Astrocyte of the hippocampus (primary cell): ENCODE measurements at regions not wholly inside any gene's neighbourhood (a gene's known extent, or its start where the extent isn't known, plus 50 kb on each side); places are given as distances from the start of the nearest gene placed in this dataset.
A peak's percentile ranks its signal among the peaks of the same experiment; 100 is the strongest.

Experiments
- DNase-seq: peaks from one replicate; pipeline ENCODE4 v3.0.0; 2011; ENCODE audit warnings: low read depth, low spot score

- no peak for DNase-seq
These were observed 419.6 kb downstream of the MED13L start for GRCh38 chr12:115857923-115858322.

GRCh38 chr12:115857160-115857920 lies 420.2 kb downstream of the MED13L start:
- peak; percentile 13 for DNase-seq

- DNase-seq: no peak
These were observed 425.4 kb downstream of the MED13L start for GRCh38 chr12:115852054-115852453.

GRCh38 chr12:115850957-115851356 lies 426.5 kb downstream of the MED13L start:
- no peak for DNase-seq

- DNase-seq: no peak
These were observed 428.1 kb downstream of the MED13L start for GRCh38 chr12:115849262-115849943.

GRCh38 chr12:115847398-115847797 lies 430.1 kb downstream of the MED13L start:
- no peak for DNase-seq

GRCh38 chr12:115846516-115846915 lies 431.0 kb downstream of the MED13L start:
- DNase-seq: no peak

- no peak for DNase-seq
These were observed 437.3 kb downstream of the MED13L start for GRCh38 chr12:115840159-115840558.

- no peak for DNase-seq
These were observed 438.5 kb downstream of the MED13L start for GRCh38 chr12:115838952-115839351.

- no peak for DNase-seq
These were observed 440.3 kb downstream of the MED13L start for GRCh38 chr12:115837220-115837619.

GRCh38 chr12:115835445-115835844 lies 442.0 kb downstream of the MED13L start:
- no peak for DNase-seq

GRCh38 chr12:115833704-115834103 lies 443.8 kb downstream of the MED13L start:
- DNase-seq: no peak

- no peak for DNase-seq
These were observed 446.9 kb downstream of the MED13L start for GRCh38 chr12:115830633-115831032.

GRCh38 chr12:115830070-115830469 lies 447.4 kb downstream of the MED13L start:
- no peak for DNase-seq

GRCh38 chr12:115828168-115828567 lies 449.3 kb downstream of the MED13L start:
- DNase-seq: no peak

GRCh38 chr12:115824936-115825602 lies 452.4 kb downstream of the MED13L start:
- DNase-seq: no peak

- DNase-seq: no peak
These were observed 453.9 kb downstream of the MED13L start for GRCh38 chr12:115823635-115824034.

GRCh38 chr12:115820656-115821055 lies 456.8 kb downstream of the MED13L start:
- no peak for DNase-seq

- DNase-seq: no peak
These were observed 458.5 kb downstream of the MED13L start for GRCh38 chr12:115818973-115819372.

- DNase-seq: no peak
These were observed 460.1 kb downstream of the MED13L start for GRCh38 chr12:115817389-115817788.

- no peak for DNase-seq
These were observed 461.6 kb downstream of the MED13L start for GRCh38 chr12:115815924-115816323.

- DNase-seq: no peak
These were observed 464.2 kb downstream of the MED13L start for GRCh38 chr12:115813256-115813655.

GRCh38 chr12:115811929-115812328 lies 465.6 kb downstream of the MED13L start:
- no peak for DNase-seq
